ENCODE measurements at regions not wholly inside any gene's neighbourhood (a gene's known extent, or its start where the extent isn't known, plus 50 kb on each side); places are given as distances from the start of the nearest gene placed in this dataset.

DNA sequence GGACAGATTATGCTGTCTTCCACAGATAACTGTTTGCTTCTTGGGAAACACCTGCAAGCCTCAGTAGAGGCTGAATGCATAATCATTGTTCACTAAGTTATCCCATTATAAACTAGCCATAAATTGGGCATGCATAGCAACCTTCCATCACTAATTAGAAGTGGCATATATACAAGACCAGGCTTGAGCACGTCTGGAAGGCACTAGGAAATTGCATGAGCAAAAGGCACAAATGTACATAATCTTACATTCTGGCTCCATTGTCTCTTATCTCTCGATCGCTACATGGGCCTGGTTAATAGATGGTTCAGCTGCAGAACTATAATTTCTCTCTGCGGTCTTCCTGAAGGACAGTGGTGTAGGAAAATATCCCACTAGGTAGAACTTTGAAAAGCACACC, 679.2 kb downstream of the RPL10L start:
- ATAC-seq (ENCODE audit: low read depth) = no peak
- H3K4me3 ChIP-seq (ENCODE audit: severe bottlenecking) = no peak overlapping the region
- no peaks in the 10 kb centered on the region for H3K36me3 ChIP-seq (ENCODE audit: low read depth)
- no peaks in the 10 kb centered on the region for H3K9me3 ChIP-seq (ENCODE audit: severe bottlenecking)
- TF ChIP-seq, protein P1, sequence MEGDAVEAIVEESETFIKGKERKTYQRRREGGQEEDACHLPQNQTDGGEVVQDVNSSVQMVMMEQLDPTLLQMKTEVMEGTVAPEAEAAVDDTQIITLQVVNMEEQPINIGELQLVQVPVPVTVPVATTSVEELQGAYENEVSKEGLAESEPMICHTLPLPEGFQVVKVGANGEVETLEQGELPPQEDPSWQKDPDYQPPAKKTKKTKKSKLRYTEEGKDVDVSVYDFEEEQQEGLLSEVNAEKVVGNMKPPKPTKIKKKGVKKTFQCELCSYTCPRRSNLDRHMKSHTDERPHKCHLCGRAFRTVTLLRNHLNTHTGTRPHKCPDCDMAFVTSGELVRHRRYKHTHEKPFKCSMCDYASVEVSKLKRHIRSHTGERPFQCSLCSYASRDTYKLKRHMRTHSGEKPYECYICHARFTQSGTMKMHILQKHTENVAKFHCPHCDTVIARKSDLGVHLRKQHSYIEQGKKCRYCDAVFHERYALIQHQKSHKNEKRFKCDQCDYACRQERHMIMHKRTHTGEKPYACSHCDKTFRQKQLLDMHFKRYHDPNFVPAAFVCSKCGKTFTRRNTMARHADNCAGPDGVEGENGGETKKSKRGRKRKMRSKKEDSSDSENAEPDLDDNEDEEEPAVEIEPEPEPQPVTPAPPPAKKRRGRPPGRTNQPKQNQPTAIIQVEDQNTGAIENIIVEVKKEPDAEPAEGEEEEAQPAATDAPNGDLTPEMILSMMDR (IDR thresholded peaks at IDR 0.05; ENCODE audit: poor library complexity, severe bottlenecking) = no peak
- DNase-seq (ENCODE audit: low spot score) = no peak
- no peaks in the 10 kb centered on the region for H3K27me3 ChIP-seq (ENCODE audit: insufficient read depth, poor library complexity, severe bottlenecking)
- H3K27ac ChIP-seq (ENCODE audit: poor library complexity, severe bottlenecking) = no peak overlapping the region
- no peaks in the 10 kb centered on the region for H3K4me1 ChIP-seq (ENCODE audit: insufficient read depth, poor library complexity, severe bottlenecking)

DNA sequence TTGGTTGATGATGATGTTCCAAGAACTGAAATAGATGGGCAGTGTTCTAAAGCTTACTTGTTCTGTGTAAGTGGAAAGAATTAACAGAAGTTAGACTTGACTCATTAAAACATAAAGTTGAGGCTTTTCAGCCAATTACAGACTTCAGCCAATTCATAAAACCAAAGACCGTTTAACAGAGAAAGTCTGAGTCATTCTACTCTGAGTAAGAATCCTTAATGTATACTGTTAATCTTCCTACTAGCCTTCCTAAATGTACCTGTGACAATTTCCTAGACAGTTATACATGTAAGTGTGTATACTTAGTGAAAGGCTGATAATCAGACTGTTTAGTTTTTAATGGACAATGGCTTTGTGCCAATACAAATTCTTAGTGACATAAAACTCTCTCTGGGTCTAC, 681.0 kb downstream of the RPL10L start:
- Histone ChIP-seq H3K27ac (ENCODE audit: poor library complexity, severe bottlenecking) (no peak overlapping the region), H3K36me3 (ENCODE audit: low read depth) (no peaks in the 10 kb centered on the region), H3K4me3 (ENCODE audit: severe bottlenecking) (no peak overlapping the region), H3K9me3 (ENCODE audit: severe bottlenecking) (no peaks in the 10 kb centered on the region), H3K27me3 (ENCODE audit: insufficient read depth, poor library complexity, severe bottlenecking) (no peaks in the 10 kb centered on the region), H3K4me1 (ENCODE audit: insufficient read depth, poor library complexity, severe bottlenecking) (no peaks in the 10 kb centered on the region)
- ATAC-seq (ENCODE audit: low read depth) = no peak
- DNase-seq (ENCODE audit: low spot score) = no peak
- TF ChIP-seq, protein P1 (IDR thresholded peaks at IDR 0.05; ENCODE audit: poor library complexity, severe bottlenecking) = no peak

DNA sequence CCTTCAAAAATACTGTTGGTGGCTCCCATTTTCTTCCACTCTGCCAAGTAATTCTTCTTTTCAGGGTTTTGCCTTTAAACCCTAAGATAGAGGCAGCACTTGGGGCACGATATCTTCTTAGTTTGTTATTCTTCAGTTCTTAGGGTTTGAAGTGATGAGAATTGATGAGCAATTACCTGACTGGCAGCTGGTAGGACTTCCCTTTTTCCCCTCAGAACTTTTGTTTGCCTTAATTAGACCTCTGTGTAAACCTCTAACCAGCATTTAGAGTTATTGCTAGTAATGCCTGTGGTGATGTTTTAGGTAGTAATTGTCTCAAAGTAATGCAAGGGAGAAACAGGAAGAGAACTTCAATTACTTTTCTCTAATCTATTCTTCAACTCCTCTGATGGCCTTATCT, 683.5 kb downstream of the RPL10L start:
- no peak overlapping the region for H3K27ac ChIP-seq (ENCODE audit: poor library complexity, severe bottlenecking)
- no peak overlapping the region for H3K4me3 ChIP-seq (ENCODE audit: severe bottlenecking)
- TF ChIP-seq, protein P1 (IDR thresholded peaks at IDR 0.05; ENCODE audit: poor library complexity, severe bottlenecking) = no peak
- no peak for ATAC-seq (ENCODE audit: low read depth)
- H3K9me3 ChIP-seq (ENCODE audit: severe bottlenecking) = no peaks in the 10 kb centered on the region
- H3K27me3 ChIP-seq (ENCODE audit: insufficient read depth, poor library complexity, severe bottlenecking) = no peaks in the 10 kb centered on the region
- no peak for DNase-seq (ENCODE audit: low spot score)
- H3K4me1 ChIP-seq (ENCODE audit: insufficient read depth, poor library complexity, severe bottlenecking) = no peaks in the 10 kb centered on the region
- H3K36me3 ChIP-seq (ENCODE audit: low read depth) = no peaks in the 10 kb centered on the region

DNA sequence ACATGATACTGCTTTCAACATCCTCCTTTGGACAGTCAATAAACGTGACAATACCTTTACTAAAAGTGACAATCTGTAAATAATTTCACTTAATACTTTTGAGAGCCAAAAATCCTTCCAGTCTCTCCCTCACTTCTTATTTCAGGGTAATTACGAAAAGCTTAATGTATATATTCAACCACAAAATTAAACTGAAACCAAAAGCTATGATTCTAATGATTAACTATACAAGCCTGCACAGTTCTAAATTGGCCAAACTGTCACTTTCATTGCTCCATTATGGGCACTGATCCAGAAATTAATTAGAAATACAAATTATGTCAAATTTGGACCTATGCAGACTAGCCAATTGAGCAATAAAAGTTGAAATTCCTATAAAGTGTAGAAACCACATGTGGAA, 696.5 kb upstream of the MIS18BP1 start:
- no peak overlapping the region for H3K27ac ChIP-seq (ENCODE audit: poor library complexity, severe bottlenecking)
- H3K9me3 ChIP-seq (ENCODE audit: severe bottlenecking) = no peaks in the 10 kb centered on the region
- H3K27me3 ChIP-seq (ENCODE audit: insufficient read depth, poor library complexity, severe bottlenecking) = peaks cover 7% of the 10 kb centered on the region
- DNase-seq (ENCODE audit: low spot score) (no peak), ATAC-seq (ENCODE audit: low read depth) (no peak)
- no peaks in the 10 kb centered on the region for H3K4me1 ChIP-seq (ENCODE audit: insufficient read depth, poor library complexity, severe bottlenecking)
- no peak overlapping the region for H3K4me3 ChIP-seq (ENCODE audit: severe bottlenecking)
- no peaks in the 10 kb centered on the region for H3K36me3 ChIP-seq (ENCODE audit: low read depth)
- TF ChIP-seq, protein P1 (IDR thresholded peaks at IDR 0.05; ENCODE audit: poor library complexity, severe bottlenecking) = no peak

DNA sequence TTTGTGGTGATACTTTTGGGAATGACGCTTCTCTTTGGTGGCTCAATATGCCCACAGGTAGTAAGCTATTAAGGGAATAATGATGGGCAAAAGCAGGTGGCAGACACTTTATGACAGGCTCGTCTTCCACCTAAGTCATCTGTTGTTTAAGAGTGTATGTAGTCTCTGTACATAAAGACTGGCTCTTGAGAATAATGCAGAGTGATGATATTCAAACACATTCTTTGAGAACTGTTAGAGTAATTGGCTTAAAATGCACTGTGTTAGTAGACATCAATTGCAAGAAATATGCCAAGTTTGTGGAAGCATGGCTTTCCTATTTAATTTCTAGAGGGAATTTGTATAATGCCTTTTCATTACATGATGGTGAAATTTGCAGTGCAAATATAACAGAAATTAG, 694.8 kb upstream of the MIS18BP1 start:
- H3K27me3 ChIP-seq (ENCODE audit: insufficient read depth, poor library complexity, severe bottlenecking) = peaks cover 12% of the 10 kb centered on the region
- no peaks in the 10 kb centered on the region for H3K36me3 ChIP-seq (ENCODE audit: low read depth)
- H3K27ac ChIP-seq (ENCODE audit: poor library complexity, severe bottlenecking) = no peak overlapping the region
- H3K4me3 ChIP-seq (ENCODE audit: severe bottlenecking) = no peak overlapping the region
- no peak for ATAC-seq (ENCODE audit: low read depth)
- no peaks in the 10 kb centered on the region for H3K4me1 ChIP-seq (ENCODE audit: insufficient read depth, poor library complexity, severe bottlenecking)
- H3K9me3 ChIP-seq (ENCODE audit: severe bottlenecking) = no peaks in the 10 kb centered on the region
- DNase-seq (ENCODE audit: low spot score) = no peak
- TF ChIP-seq, protein P1 (IDR thresholded peaks at IDR 0.05; ENCODE audit: poor library complexity, severe bottlenecking) = no peak
